SK-N-SH (cell line): ENCODE measurements at regions not wholly inside any gene's neighbourhood (a gene's known extent, or its start where the extent isn't known, plus 50 kb on each side); places are given as distances from the start of the nearest gene placed in this dataset.

Source experiments
- CTCF ChIP-seq: fragments of 200-600 bp; sonication (generic); IDR thresholded peaks from 2 replicates; pipeline ENCODE4 v1.6.1; 2017; ENCODE audit warnings: antibody characterized with exemption, mild to moderate bottlenecking, moderate library complexity
- EP300 ChIP-seq, 2 experiments: IDR thresholded peaks; 2 replicates each; pipeline versions ENCODE4 v1.4.0 to v1.6.1; 2012; ENCODE audit warnings: borderline replicate concordance in 1 of 2, low read depth in 1 of 2, low read length in 1 of 2
- RAD21 ChIP-seq: IDR thresholded peaks from 2 replicates; pipeline ENCODE4 v1.6.1; 2012; ENCODE audit warnings: mild to moderate bottlenecking, low read length
- TAF1 ChIP-seq: IDR thresholded peaks from 2 replicates; pipeline ENCODE4 v1.6.1; 2012; ENCODE audit warnings: low read depth, mild to moderate bottlenecking, low read length, moderate library complexity, borderline replicate concordance

GRCh38 chr11:43034341-43034740 lies 277.5 kb upstream of the API5 start:
- TF ChIP-seq CTCF (no peak), EP300 (IDR thresholded peaks at IDR 0.05; ENCODE audit: borderline replicate concordance in 1 of 2, low read depth in 1 of 2, low read length in 1 of 2) (no peak), RAD21 (no peak), TAF1 (no peak)
